ENCODE measurements at regions not wholly inside any gene's neighbourhood (a gene's known extent, or its start where the extent isn't known, plus 50 kb on each side); places are given as distances from the start of the nearest gene placed in this dataset.
"Not testable (repeated sequence)": the region's sequence is repeated elsewhere in the genome, so short reads cannot be mapped to it uniquely, and the experiment has no call there.

DNA sequence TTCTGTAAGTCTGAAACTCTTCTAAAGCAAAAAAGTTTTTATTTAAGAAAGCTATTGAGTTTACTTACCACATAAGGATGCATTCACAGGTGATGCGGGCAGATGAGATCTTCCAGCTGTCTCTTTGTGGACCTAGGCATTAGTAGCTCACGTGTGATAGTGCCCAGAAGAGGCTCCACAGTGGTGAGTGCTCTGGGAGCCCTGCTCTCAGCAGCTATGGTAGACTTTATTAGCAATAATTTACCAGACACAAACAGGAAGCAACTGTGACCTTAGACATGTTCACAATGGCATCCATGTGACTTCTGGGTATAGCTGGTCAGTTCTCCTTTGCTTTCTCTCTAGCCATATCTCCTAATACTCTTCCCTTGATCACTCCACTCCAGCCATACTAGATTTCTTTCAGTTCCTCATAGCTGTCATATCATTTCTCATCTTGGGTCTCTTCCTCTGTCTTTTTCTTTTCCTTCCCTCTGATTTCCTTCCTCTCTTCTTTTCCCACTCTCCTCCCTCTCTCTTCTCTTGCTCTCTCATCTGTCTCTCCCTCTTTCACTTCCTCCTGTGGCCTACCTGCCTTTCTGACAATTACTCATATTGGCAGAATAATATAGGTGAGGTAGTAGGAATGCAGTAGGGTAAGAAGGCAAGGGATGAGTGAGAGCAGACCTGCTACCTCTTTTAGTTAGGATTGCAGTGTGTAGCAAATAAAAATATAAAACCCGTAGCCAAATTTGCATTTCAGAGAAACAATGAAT lies 75.2 kb upstream of the SCAF11 start:
- TF ChIP-seq CTCF (IDR thresholded peaks at IDR 0.05; ENCODE audit: extremely low read depth, missing control alignments): no peak
- DNase-seq (ENCODE audit: low spot score): no peak

- DNase-seq (ENCODE audit: low spot score): no peak
- no peak for TF ChIP-seq CTCF (IDR thresholded peaks at IDR 0.05; ENCODE audit: extremely low read depth, missing control alignments)
These were observed 74.2 kb upstream of the SCAF11 start for GRCh38 chr12:46064548-46064947.

DNA sequence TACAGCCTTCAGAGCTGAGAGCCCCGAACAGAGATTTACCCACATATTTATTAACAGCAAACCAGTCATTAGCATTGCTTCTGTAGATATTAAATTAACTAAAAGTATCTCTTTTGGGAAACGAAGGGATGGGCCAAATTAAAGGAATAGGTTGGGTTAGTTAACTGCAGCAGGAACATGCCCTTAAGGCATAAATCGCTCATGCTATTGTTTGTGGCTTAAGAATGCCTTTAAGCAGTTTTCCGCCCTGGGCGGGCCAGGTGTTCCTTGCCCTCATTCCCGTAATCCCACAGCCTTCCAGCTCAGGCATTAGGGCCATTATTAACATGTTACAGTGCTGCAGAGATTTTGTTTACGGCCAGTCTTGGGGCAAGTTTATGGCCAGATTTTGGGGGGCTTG lies 68.3 kb upstream of the SCAF11 start:
- DNase-seq (ENCODE audit: low spot score): not testable (repeated sequence)

DNA sequence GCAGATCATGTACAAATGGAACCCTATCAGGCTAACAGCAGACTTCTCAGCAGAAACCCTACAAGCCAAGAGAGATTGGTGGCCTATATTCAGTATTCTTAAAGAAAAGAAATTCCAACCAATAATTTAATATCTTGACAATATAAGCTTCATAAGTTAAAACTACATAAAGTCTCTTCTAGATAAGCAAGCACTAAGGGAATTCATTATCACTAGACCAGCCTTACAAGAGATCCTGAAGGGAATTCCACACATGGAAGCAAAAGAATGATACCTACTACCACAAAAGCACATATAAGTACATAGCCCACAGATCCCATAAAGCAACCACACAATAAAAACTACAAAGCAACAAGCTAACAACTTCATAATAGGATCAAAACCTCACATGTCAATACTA lies 60.4 kb upstream of the SCAF11 start:
- no peak for DNase-seq (ENCODE audit: low spot score)

GRCh38 chr12:46049665-46050064 lies 59.3 kb upstream of the SCAF11 start:
- no peak for TF ChIP-seq CTCF (IDR thresholded peaks at IDR 0.05; ENCODE audit: extremely low read depth, missing control alignments)
- no peak for DNase-seq (ENCODE audit: low spot score)

More for the DNA sequence above, 60.4 kb upstream of the SCAF11 start:
- no peak for TF ChIP-seq CTCF (IDR thresholded peaks at IDR 0.05; ENCODE audit: extremely low read depth, missing control alignments)

- DNase-seq (ENCODE audit: low spot score): no peak
- no peak for TF ChIP-seq CTCF (IDR thresholded peaks at IDR 0.05; ENCODE audit: extremely low read depth, missing control alignments)
These were observed 56.1 kb upstream of the SCAF11 start for GRCh38 chr12:46046436-46046835.

DNA sequence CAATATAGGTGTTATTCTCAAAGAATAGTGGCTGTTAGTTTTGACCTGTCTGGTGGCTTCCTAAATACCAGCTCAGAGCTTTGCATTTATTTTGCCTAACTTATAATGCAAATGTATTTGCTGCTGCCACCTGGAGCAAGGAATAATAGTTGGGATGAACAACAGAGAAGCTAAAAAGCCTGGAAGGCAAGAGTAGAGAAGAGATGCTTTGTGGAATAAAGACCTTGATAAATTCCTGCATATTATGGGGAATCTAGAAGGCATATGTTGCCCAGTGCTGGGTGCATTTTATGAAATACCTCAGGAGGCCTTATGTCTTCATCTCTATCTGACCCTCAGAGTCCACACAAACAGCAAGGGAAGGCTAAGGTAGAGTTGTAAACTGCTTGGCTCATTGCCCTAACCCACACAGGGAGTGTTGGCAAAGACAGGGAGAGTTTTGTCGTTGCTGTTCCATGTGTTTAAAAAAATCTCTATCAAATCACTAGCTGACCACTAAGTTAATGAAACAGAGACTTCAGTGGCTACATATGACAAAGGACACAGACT lies 53.7 kb upstream of the SCAF11 start:
- DNase-seq (ENCODE audit: low spot score): no peak
- no peak for TF ChIP-seq CTCF (IDR thresholded peaks at IDR 0.05; ENCODE audit: extremely low read depth, missing control alignments)
